Cardiac fibroblast (primary cell): ENCODE measurements at regions not wholly inside any gene's neighbourhood (a gene's known extent, or its start where the extent isn't known, plus 50 kb on each side); places are given as distances from the start of the nearest gene placed in this dataset.

Experiments
- DNase-seq, 2 donors: peaks; one replicate each; pipeline versions ENCODE4 v3.0.0 to v3.0.0-alpha.2; 2010; ENCODE audit warnings: low read depth in 2 of 2
- H3K4me3 ChIP-seq, 2 donors: replicated peaks in 1 of 2; 1 replicate in 1 of 2; 2 replicates in 1 of 2; pipeline ENCODE4 v1.5.1; 2011; ENCODE audit warnings: low read depth in 2 of 2, low read length in 2 of 2, mild to moderate bottlenecking in 2 of 2, moderate library complexity in 1 of 2
- TF ChIP-seq, protein P1 (sequence below): IDR thresholded peaks from one replicate; pipeline ENCODE4 v1.5.1; 2011; ENCODE audit warnings: low read depth, mild to moderate bottlenecking, low read length, inconsistent platforms

DNA sequence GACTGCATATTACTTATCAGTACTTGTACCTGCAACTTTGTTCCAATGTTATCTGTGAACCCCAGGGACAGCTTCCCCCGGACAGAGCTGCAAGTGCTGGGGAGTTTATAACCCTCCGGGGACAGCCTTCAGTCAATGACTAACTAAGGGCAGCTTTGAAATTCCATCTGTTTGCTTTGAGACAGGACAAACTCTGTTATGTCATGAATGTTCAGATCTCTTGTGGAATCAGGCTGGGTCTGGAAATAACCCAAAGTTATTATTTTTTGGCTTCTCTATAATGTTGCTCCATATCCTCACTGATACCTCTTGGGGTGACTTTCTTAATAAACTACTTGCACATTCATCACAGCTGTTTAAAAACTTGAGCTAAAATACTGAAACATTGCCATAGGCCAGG is 617.5 kb upstream of the TLE4 start:
- DNase-seq: peak; percentile 11 to 49
- no peak overlapping the region for H3K4me3 ChIP-seq
- TF ChIP-seq, protein P1, sequence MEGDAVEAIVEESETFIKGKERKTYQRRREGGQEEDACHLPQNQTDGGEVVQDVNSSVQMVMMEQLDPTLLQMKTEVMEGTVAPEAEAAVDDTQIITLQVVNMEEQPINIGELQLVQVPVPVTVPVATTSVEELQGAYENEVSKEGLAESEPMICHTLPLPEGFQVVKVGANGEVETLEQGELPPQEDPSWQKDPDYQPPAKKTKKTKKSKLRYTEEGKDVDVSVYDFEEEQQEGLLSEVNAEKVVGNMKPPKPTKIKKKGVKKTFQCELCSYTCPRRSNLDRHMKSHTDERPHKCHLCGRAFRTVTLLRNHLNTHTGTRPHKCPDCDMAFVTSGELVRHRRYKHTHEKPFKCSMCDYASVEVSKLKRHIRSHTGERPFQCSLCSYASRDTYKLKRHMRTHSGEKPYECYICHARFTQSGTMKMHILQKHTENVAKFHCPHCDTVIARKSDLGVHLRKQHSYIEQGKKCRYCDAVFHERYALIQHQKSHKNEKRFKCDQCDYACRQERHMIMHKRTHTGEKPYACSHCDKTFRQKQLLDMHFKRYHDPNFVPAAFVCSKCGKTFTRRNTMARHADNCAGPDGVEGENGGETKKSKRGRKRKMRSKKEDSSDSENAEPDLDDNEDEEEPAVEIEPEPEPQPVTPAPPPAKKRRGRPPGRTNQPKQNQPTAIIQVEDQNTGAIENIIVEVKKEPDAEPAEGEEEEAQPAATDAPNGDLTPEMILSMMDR: no peak

DNA sequence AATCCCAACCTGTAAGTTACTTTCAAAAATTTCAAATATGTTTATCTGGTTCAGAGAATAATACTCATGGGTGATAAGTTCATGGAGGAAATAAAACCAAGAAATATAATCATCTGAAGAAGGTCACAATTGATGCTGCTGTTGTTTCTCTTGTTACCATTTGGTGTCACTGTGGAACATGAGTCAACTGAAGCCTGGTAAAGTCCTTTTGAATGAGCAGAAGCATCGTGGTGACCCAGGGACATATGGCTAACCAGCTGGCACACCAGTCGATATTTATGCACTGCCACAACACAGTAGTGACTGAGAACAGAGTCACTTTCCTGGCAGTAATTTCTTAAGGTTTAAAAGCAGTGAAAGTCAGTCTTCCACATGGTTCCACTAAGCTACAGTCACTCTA is 612.9 kb upstream of the TLE4 start:
- DNase-seq: peak in 1 of 2 donors; percentile 18
- TF ChIP-seq, protein P1: peak; percentile 12
- no peak overlapping the region for H3K4me3 ChIP-seq

DNA sequence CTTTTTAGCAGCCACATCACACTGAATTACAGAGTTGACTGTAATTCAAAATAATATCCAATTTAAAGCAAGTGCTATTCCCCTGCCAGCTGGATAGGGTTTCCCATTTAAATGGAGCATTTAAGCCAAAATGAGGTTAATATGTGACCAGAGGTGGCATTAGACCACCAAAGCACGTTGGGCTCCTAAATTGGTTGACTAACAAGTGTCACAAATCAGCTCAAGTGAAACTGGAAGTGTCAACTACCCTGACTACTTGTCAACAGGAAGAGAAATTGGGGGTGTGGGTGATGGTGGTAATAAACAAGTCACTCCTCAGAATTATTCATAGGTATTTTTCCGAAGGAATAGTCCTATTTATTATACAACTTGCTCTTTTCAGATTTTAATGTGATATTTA is 609.6 kb upstream of the TLE4 start:
- no peak overlapping the region for H3K4me3 ChIP-seq
- DNase-seq: no peak
- TF ChIP-seq, protein P1: no peak

- TF ChIP-seq, protein P1: no peak
- DNase-seq: no peak
- H3K4me3 ChIP-seq: no peak overlapping the region
Observed at GRCh38 chr9:78963911-78964310, 607.9 kb upstream of the TLE4 start.

DNA sequence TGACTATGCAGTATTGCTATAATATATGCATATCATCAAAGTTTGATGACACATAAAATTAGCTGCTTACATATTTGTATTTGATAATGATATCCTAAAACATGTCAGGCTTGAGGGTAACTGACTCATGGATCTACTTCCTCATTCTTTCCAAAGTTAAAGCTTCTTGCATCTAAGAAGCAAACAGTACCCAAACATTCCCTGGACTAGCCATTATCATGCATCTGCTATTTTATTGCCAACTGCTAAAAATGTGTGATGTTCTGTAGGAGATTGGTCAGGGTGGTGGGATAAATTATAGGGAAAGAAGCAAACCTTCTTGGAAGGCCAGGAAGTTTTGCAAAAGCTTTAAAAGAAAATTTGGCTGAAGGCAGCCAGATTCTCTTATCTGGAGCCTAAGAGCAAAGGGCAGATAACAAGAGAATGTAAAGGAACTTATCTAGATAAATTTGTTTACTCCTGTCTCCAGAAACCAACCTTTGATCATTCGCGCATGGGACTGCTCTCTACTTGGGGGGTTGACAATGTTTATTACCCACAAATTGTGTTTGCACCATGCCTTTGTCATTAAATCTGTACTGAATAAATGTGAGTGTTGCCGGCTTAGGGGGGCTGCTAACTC is 604.1 kb upstream of the TLE4 start:
- H3K4me3 ChIP-seq: no peak overlapping the region
- TF ChIP-seq, protein P1: no peak
- no peak for DNase-seq

DNA sequence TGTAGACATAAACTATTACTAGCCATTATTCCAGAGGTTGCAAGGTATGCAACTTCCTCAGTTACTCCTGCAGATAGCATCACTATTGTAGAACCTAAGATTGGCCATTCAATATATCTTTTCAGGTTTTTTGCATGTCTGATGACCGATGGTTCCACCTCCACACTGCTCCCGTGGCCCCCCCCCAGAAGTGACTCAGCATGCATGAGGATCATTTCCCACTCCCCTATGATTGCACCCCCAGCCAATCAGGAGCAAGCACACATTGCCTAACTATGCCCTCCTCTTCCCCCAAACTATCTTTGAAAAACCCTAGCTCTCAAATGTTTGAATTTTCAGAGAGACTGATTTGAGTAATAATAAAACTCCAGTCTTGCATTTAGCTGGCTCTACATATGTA is 601.4 kb upstream of the TLE4 start:
- no peak for DNase-seq
- TF ChIP-seq, protein P1: no peak
- no peak overlapping the region for H3K4me3 ChIP-seq

DNA sequence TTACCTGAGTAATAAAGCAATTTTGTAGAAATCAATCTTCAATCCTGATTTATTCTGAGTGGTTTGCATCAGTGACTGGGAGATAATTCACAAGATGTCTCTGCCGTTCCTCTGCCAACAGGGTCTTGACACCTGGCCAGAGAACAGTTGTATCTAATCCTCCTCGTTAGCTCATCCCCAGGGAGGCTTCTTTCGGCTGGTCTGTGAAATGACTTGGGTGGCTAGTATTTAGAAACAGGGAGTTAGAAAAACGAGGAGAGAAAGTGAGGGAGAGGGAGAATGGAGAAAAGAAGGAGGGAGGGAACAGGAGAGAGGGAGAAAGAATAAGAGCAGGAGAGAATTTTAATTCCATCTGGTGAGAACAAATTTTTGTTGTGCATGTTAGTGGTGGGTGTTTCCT is 600.2 kb upstream of the TLE4 start:
- H3K4me3 ChIP-seq: no peak overlapping the region
- TF ChIP-seq, protein P1: no peak
- no peak for DNase-seq
